B cell (primary cell): ENCODE measurements at regions not wholly inside any gene's neighbourhood (a gene's known extent, or its start where the extent isn't known, plus 50 kb on each side); places are given as distances from the start of the nearest gene placed in this dataset.

Experiments
- ATAC-seq: fragments of 200-7000 bp; cut with Tn5 transposase; one replicate; pipeline ENCODE4 v1.10.0; 2021; ENCODE audit warnings: low read depth, mild to moderate bottlenecking, moderate number of reproducible peaks, moderate library complexity
- CTCF ChIA-PET: fragments of 350-600 bp; sonication (Branson Sonifier 250); formaldehyde crosslinking; loops from one replicate; lab custom pipeline; 2021; ENCODE audit warnings: antibody characterized with exemption, inconsistent platforms; lab: Charles Lee
- POLR2A ChIA-PET: fragments of 350-600 bp; sonication (Branson Sonifier 250); formaldehyde crosslinking; loops from one replicate; lab custom pipeline; 2021; ENCODE audit warnings: antibody characterized with exemption; lab: Charles Lee
- DNase-seq: peaks from one replicate; pipeline ENCODE4 v3.0.0; 2013
- H2AFZ ChIP-seq: 2 replicates; pipeline ENCODE4 v1.6.1; 2012; ENCODE audit warnings: mild to moderate bottlenecking, low read depth, low read length; ENCODE audit not compliant: insufficient read depth, poor library complexity, severe bottlenecking
- H3K27ac ChIP-seq, 2 donors: 1 replicate in 1 of 2; 2 replicates in 1 of 2; pipeline ENCODE4 v1.5.1; 2012 to 2013; ENCODE audit warnings: low read length in 2 of 2, mild to moderate bottlenecking in 2 of 2, moderate library complexity in 1 of 2
- H3K27me3 ChIP-seq, 4 experiments: fragments of 200-600 bp in 1 of 4; sonication (generic) in 1 of 4; replicated peaks in 1 of 4; 1 replicate in 2 of 4; 2 replicates in 2 of 4; pipeline versions ENCODE4 v1.6.1 to v1.7.0; 2013 to 2016; ENCODE audit warnings: low read length in 3 of 4, mild to moderate bottlenecking in 2 of 4, mixed read lengths in 1 of 4, moderate library complexity in 1 of 4; ENCODE audit not compliant: insufficient read depth in 4 of 4, control insufficient read depth in 3 of 4; ENCODE audit errors: control extremely low read depth in 1 of 4
- H3K36me3 ChIP-seq, 2 experiments: replicated peaks in 1 of 2; 1 replicate in 1 of 2; 2 replicates in 1 of 2; pipeline versions ENCODE4 v1.6.1 to v1.7.1; 2013; ENCODE audit warnings: low read length in 1 of 2; ENCODE audit not compliant: insufficient read depth in 2 of 2, control insufficient read depth in 1 of 2; ENCODE audit errors: control extremely low read depth in 1 of 2, extremely low read depth in 1 of 2
- H3K4me1 ChIP-seq, 2 donors: fragments of 200-600 bp in 1 of 2; sonication (generic) in 1 of 2; 1 replicate in 1 of 2; 2 replicates in 1 of 2; pipeline versions ENCODE4 v1.5.1 to v1.6.1; 2013 to 2017; ENCODE audit warnings: low read length in 2 of 2; ENCODE audit not compliant: control insufficient read depth in 2 of 2, insufficient read depth in 2 of 2
- H3K4me2 ChIP-seq: replicated peaks from 2 replicates; pipeline ENCODE3; 2012; ENCODE audit warnings: mild to moderate bottlenecking, low read depth, low read length; ENCODE audit not compliant: poor library complexity, severe bottlenecking
- H3K4me3 ChIP-seq, 5 experiments: fragments of 200-600 bp in 1 of 5; sonication (generic) in 1 of 5; 1 replicate in 3 of 5; 2 replicates in 2 of 5; pipeline versions ENCODE4 v1.5.1 to v1.7.0; 2011 to 2016; ENCODE audit warnings: low read length in 4 of 5, mild to moderate bottlenecking in 4 of 5, low read depth in 2 of 5, control low read depth in 1 of 5, moderate library complexity in 1 of 5; ENCODE audit not compliant: insufficient read depth in 1 of 5; ENCODE audit errors: control extremely low read depth in 1 of 5, extremely low read depth in 1 of 5
- H3K79me2 ChIP-seq: fragments of 200-600 bp; sonication (generic); one replicate; pipeline ENCODE4 v1.6.0; 2016; ENCODE audit warnings: low read length; ENCODE audit not compliant: control insufficient read depth, insufficient read depth
- H3K9ac ChIP-seq: fragments of 200-600 bp; sonication (generic); 2 replicates; pipeline ENCODE4 v1.6.1; 2017; ENCODE audit warnings: mild to moderate bottlenecking, low read length, moderate library complexity
- H3K9me3 ChIP-seq, 3 donors: one replicate each; pipeline versions ENCODE4 v1.6.1 to v1.7.1; 2013; ENCODE audit warnings: low read length in 2 of 3; ENCODE audit not compliant: control insufficient read depth in 2 of 3, insufficient read depth in 1 of 3; ENCODE audit errors: control extremely low read depth in 1 of 3
- H4K20me1 ChIP-seq: 2 replicates; pipeline ENCODE4 v1.6.0; 2012; ENCODE audit warnings: mild to moderate bottlenecking, low read length; ENCODE audit not compliant: insufficient read depth, control insufficient read depth, poor library complexity, severe bottlenecking
- H3K27ac Mint-ChIP-seq: one replicate; pipeline ENCODE4 v1.8.0; 2021; ENCODE audit warnings: mixed read lengths
- H3K27me3 Mint-ChIP-seq: one replicate; pipeline ENCODE4 v1.8.0; 2021; ENCODE audit warnings: mixed read lengths
- H3K4me1 Mint-ChIP-seq: one replicate; pipeline ENCODE4 v1.8.0; 2021; ENCODE audit warnings: mixed read lengths
- H3K4me3 Mint-ChIP-seq: one replicate; pipeline ENCODE4 v1.8.0; 2021; ENCODE audit warnings: mixed read lengths
- H3K9me3 Mint-ChIP-seq: one replicate; pipeline ENCODE4 v1.8.0; 2022; ENCODE audit warnings: mixed read lengths; ENCODE audit not compliant: insufficient read depth
- EZH2 ChIP-seq: IDR thresholded peaks from 2 replicates; pipeline ENCODE4 v1.6.1; 2012; ENCODE audit warnings: borderline replicate concordance, low read depth, mild to moderate bottlenecking, moderate library complexity, low read length; ENCODE audit not compliant: insufficient read depth, poor library complexity, severe bottlenecking
- WGBS: methylation state at CpG from one replicate; pipeline ENCODE4 v1.1.5; 2013; ENCODE audit warnings: missing lambda C conversion rate; ENCODE audit not compliant: insufficient coverage; 5-methylcytosine and 5-hydroxymethylcytosine counted together
- intact Hi-C: fragments of 100-400 bp; cut with micrococcal nuclease; formaldehyde crosslinking; loops from one replicate; pipeline ENCODE4 v1.10.0; 2022
- TF ChIP-seq, protein P1 (sequence below): fragments of 200-600 bp; IDR thresholded peaks from one replicate; pipeline ENCODE4 v1.8.0; 2022; ENCODE audit warnings: antibody characterized with exemption, mild to moderate bottlenecking

DNA sequence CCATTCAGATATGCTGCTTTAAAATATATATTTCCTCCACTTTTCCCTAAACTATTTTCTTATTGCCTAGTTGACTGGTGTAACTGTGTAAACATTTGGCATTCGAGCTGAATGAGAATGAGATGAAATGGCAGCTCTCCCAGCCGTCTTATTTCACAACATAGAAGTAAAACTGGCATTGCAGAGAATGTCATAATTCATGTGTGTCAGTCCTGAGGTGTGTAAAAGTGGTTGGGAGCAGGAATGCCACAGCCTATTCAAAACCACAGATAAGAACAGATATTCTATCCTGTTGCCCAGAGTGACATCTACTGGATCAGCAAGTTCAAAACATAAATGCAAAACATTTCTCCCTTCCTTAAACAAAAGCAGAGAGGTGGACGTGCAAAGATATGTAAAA lies 565.5 kb upstream of the CHAC2 start:
- TF ChIP-seq, protein P1, sequence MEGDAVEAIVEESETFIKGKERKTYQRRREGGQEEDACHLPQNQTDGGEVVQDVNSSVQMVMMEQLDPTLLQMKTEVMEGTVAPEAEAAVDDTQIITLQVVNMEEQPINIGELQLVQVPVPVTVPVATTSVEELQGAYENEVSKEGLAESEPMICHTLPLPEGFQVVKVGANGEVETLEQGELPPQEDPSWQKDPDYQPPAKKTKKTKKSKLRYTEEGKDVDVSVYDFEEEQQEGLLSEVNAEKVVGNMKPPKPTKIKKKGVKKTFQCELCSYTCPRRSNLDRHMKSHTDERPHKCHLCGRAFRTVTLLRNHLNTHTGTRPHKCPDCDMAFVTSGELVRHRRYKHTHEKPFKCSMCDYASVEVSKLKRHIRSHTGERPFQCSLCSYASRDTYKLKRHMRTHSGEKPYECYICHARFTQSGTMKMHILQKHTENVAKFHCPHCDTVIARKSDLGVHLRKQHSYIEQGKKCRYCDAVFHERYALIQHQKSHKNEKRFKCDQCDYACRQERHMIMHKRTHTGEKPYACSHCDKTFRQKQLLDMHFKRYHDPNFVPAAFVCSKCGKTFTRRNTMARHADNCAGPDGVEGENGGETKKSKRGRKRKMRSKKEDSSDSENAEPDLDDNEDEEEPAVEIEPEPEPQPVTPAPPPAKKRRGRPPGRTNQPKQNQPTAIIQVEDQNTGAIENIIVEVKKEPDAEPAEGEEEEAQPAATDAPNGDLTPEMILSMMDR, result no peak
- TF ChIP-seq EZH2, result no peak

DNA sequence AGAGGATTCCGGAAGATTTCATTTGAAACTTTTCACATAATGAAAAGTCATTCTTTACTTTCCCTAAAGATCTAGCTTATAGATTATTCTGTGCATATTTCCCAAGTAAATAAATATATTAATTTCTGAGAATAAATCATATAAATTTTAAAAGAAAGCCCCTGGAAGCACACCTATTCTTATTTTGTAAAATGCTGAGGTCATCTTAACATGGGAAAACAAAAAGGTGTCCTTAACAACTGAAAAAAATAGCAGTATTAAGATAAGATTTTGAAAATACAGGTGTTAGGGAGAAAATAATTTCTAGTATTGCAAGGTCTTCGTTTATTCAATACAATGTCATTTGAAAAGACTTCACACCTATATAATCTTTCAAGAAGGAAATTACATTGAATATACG lies 567.5 kb upstream of the CHAC2 start:
- DNase-seq, result no peak
- Histone ChIP-seq H3K79me2 (no peaks in the 10 kb centered on the region), H3K36me3 (no peaks in the 10 kb centered on the region), H2AFZ (no peak overlapping the region), H3K9me3 (no peaks in the 10 kb centered on the region), H3K4me3 (no peak overlapping the region), H4K20me1 (no peaks in the 10 kb centered on the region), H3K4me1 (no peaks in the 10 kb centered on the region), H3K27ac (no peak overlapping the region), H3K9ac (no peak overlapping the region), H3K27me3 (no peaks in the 10 kb centered on the region), H3K4me2 (no peak overlapping the region)
- POLR2A ChIA-PET, result no interaction called here
- Mint-ChIP-seq H3K27ac (no peak overlapping the region), H3K4me3 (no peak overlapping the region), H3K4me1 (no peaks in the 10 kb centered on the region), H3K9me3 (no peaks in the 10 kb centered on the region), H3K27me3 (no peaks in the 10 kb centered on the region)
- TF ChIP-seq, protein P1, result no peak
- 100% methylated on average over 1 of the region's 3 CpGs for WGBS
- CTCF ChIA-PET, result no interaction called here
- intact Hi-C loops, result no loop called here
- ATAC-seq, result no peak

More for the DNA sequence above, 565.5 kb upstream of the CHAC2 start:
- Histone ChIP-seq H2AFZ (no peak overlapping the region), H3K79me2 (no peaks in the 10 kb centered on the region), H4K20me1 (no peaks in the 10 kb centered on the region), H3K27ac (no peak overlapping the region), H3K36me3 (no peaks in the 10 kb centered on the region), H3K4me3 (no peak overlapping the region), H3K27me3 (no peaks in the 10 kb centered on the region), H3K9me3 (no peaks in the 10 kb centered on the region), H3K9ac (no peak overlapping the region), H3K4me2 (no peak overlapping the region), H3K4me1 (no peaks in the 10 kb centered on the region)
- ATAC-seq (no peak), DNase-seq (no peak)
- ChIA-PET POLR2A (no interaction called here), CTCF (no interaction called here)
- intact Hi-C loops, result no loop called here
- no peak overlapping the region for H3K27ac Mint-ChIP-seq
- no peak overlapping the region for H3K4me3 Mint-ChIP-seq
- no peaks in the 10 kb centered on the region for H3K27me3 Mint-ChIP-seq
- no peaks in the 10 kb centered on the region for H3K4me1 Mint-ChIP-seq
- WGBS, result no CpG with 5 or more reads among the region's 3 CpGs
- no peaks in the 10 kb centered on the region for H3K9me3 Mint-ChIP-seq
